Upper lobe of right lung (tissue), 1 donor: ENCODE measurements at regions not wholly inside any gene's neighbourhood (a gene's known extent, or its start where the extent isn't known, plus 50 kb on each side); places are given as distances from the start of the nearest gene placed in this dataset.

Experiments used
- ATAC-seq: fragments of 200-7000 bp; cut with Tn5 transposase; one replicate; pipeline ENCODE4 v1.9.1; 2020; ENCODE audit warnings: mild to moderate bottlenecking, moderate library complexity
- DNase-seq: peaks from one replicate; pipeline ENCODE4 v3.0.0-alpha.2; 2020
- H3K27ac ChIP-seq: fragments of 200-600 bp; one replicate; pipeline ENCODE4 v1.8.0; 2022
- H3K27me3 ChIP-seq: fragments of 200-600 bp; one replicate; pipeline ENCODE4 v1.8.0; 2022; ENCODE audit warnings: mild to moderate bottlenecking
- H3K36me3 ChIP-seq: fragments of 200-600 bp; one replicate; pipeline ENCODE4 v1.8.0; 2022
- H3K4me1 ChIP-seq: fragments of 200-600 bp; one replicate; pipeline ENCODE4 v1.8.0; 2022
- H3K4me3 ChIP-seq: fragments of 200-600 bp; one replicate; pipeline ENCODE4 v1.8.0; 2022; ENCODE audit warnings: mild to moderate bottlenecking
- H3K9me3 ChIP-seq: fragments of 200-600 bp; one replicate; pipeline ENCODE4 v1.8.0; 2022
- CTCF ChIP-seq: fragments of 200-600 bp; IDR thresholded peaks from one replicate; pipeline ENCODE4 v1.8.0; 2022; ENCODE audit warnings: antibody characterized with exemption
- intact Hi-C: fragments of 100-400 bp; cut with DNase I; formaldehyde crosslinking; loops from one replicate; pipeline ENCODE4 v1.11.0; 2022
- donor health status: DM: no; HTN: yes; CAD: no; lungs with severe emphysema.

- Histone ChIP-seq H3K9me3 (no peaks in the 10 kb centered on the region), H3K27me3 (no peaks in the 10 kb centered on the region), H3K27ac (no peak overlapping the region), H3K4me3 (no peak overlapping the region), H3K36me3 (no peaks in the 10 kb centered on the region), H3K4me1 (no peaks in the 10 kb centered on the region)
- ATAC-seq (no peak), DNase-seq (no peak)
- intact Hi-C loops: no loop called here
- no peak for TF ChIP-seq CTCF
Observed at GRCh38 chr18:70982292-70982691, 693.4 kb downstream of the SOCS6 start.

GRCh38 chr18:70981400-70982140 lies 692.7 kb downstream of the SOCS6 start:
- Histone ChIP-seq H3K9me3 (no peaks in the 10 kb centered on the region), H3K36me3 (no peaks in the 10 kb centered on the region), H3K27ac (no peak overlapping the region), H3K4me1 (no peaks in the 10 kb centered on the region), H3K4me3 (no peak overlapping the region), H3K27me3 (no peaks in the 10 kb centered on the region)
- ATAC-seq (no peak), DNase-seq (no peak)
- TF ChIP-seq CTCF: no peak
- intact Hi-C loops: no loop called here

- intact Hi-C loops: no loop called here
- ATAC-seq: no peak
- Histone ChIP-seq H3K27me3 (no peaks in the 10 kb centered on the region), H3K4me3 (no peak overlapping the region), H3K9me3 (no peaks in the 10 kb centered on the region), H3K27ac (no peak overlapping the region), H3K36me3 (no peaks in the 10 kb centered on the region), H3K4me1 (no peaks in the 10 kb centered on the region)
- no peak for DNase-seq
- TF ChIP-seq CTCF: no peak
Observed at GRCh38 chr18:70973626-70974025, 684.8 kb downstream of the SOCS6 start.

- Histone ChIP-seq H3K4me3 (no peak overlapping the region), H3K27me3 (no peaks in the 10 kb centered on the region), H3K36me3 (no peaks in the 10 kb centered on the region), H3K4me1 (no peaks in the 10 kb centered on the region), H3K27ac (no peak overlapping the region), H3K9me3 (no peaks in the 10 kb centered on the region)
- intact Hi-C loops: no loop called here
- DNase-seq (no peak), ATAC-seq (no peak)
- no peak for TF ChIP-seq CTCF
Observed at GRCh38 chr18:70966419-70966818, 677.6 kb downstream of the SOCS6 start.

GRCh38 chr18:70961939-70962338 lies 673.1 kb downstream of the SOCS6 start:
- no peaks in the 10 kb centered on the region for H3K27me3 ChIP-seq
- no peak overlapping the region for H3K4me3 ChIP-seq
- H3K4me1 ChIP-seq: no peaks in the 10 kb centered on the region
- DNase-seq: no peak
- TF ChIP-seq CTCF: no peak
- no peak for ATAC-seq
- H3K9me3 ChIP-seq: no peaks in the 10 kb centered on the region
- H3K36me3 ChIP-seq: no peaks in the 10 kb centered on the region
- intact Hi-C loops: no loop called here
- no peak overlapping the region for H3K27ac ChIP-seq

GRCh38 chr18:70956554-70956953 lies 667.7 kb downstream of the SOCS6 start:
- no peak overlapping the region for H3K27ac ChIP-seq
- no peak overlapping the region for H3K4me3 ChIP-seq
- H3K36me3 ChIP-seq: no peaks in the 10 kb centered on the region
- no peaks in the 10 kb centered on the region for H3K27me3 ChIP-seq
- no peak for TF ChIP-seq CTCF
- no peaks in the 10 kb centered on the region for H3K4me1 ChIP-seq
- ATAC-seq (no peak), DNase-seq (no peak)
- H3K9me3 ChIP-seq: no peaks in the 10 kb centered on the region
- intact Hi-C loops: no loop called here
